NB4 (cell line): ENCODE measurements at regions not wholly inside any gene's neighbourhood (a gene's known extent, or its start where the extent isn't known, plus 50 kb on each side); places are given as distances from the start of the nearest gene placed in this dataset.

Experiments used
- CTCF ChIP-seq: IDR thresholded peaks from one replicate; pipeline ENCODE4 v1.5.1; 2012; ENCODE audit warnings: low read depth, low read length
- MYC ChIP-seq: IDR thresholded peaks from 2 replicates; pipeline ENCODE4 v1.6.1; 2011; ENCODE audit warnings: low read depth, low read length
- POLR2A ChIP-seq: IDR thresholded peaks from 2 replicates; pipeline ENCODE4 v1.6.1; 2011; ENCODE audit warnings: mild to moderate bottlenecking; ENCODE audit not compliant: insufficient read length; ENCODE audit errors: extremely low read depth
- TF ChIP-seq, protein P1 (sequence below): IDR thresholded peaks from 2 replicates; pipeline ENCODE4 v1.6.1; 2011; ENCODE audit warnings: low read depth, low read length

- TF ChIP-seq CTCF (no peak), POLR2A (no peak), MYC (no peak)
- TF ChIP-seq, protein P1, sequence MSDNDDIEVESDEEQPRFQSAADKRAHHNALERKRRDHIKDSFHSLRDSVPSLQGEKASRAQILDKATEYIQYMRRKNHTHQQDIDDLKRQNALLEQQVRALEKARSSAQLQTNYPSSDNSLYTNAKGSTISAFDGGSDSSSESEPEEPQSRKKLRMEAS: no peak
These were observed 786.9 kb downstream of the EPHA4 start for GRCh38 chr2:220785178-220785577.
